ENCODE measurements at regions not wholly inside any gene's neighbourhood (a gene's known extent, or its start where the extent isn't known, plus 50 kb on each side); places are given as distances from the start of the nearest gene placed in this dataset.

DNA sequence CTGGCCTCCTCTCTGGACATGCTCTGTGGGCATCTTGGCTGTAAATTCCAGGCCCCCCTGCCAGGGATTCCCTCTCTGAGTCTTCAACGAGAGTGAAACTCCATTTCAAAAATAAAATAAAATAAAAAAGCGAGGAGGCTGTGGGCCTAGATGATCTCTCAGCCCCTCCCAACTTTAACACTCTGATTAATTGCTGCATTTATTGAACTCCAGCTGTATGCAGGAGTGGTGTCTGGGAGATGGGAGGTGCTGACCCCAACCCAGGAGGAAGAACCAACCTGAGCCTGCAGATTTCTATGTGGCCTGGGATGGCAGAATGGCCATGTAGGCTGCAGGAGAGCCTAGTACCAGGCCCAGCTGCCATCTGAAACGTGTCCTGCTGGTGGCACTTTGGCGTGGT lies 154.5 kb upstream of the IER5L start (continued):
- no peak for TF ChIP-seq EGR1 (IDR thresholded peaks at IDR 0.05; ENCODE audit: borderline replicate concordance, low read depth, low read length)
- TF ChIP-seq ZNF274 (IDR thresholded peaks at IDR 0.05; ENCODE audit: borderline replicate concordance, extremely low read depth, low read length) = no peak
- TF ChIP-seq POU5F1 (IDR thresholded peaks at IDR 0.05; ENCODE audit: low read depth, low read length) = no peak
